OCI-LY1 (cell line): ENCODE measurements at regions not wholly inside any gene's neighbourhood (a gene's known extent, or its start where the extent isn't known, plus 50 kb on each side); places are given as distances from the start of the nearest gene placed in this dataset.

Experiments used
- CTCF ChIP-seq: fragments of 200-600 bp; sonication (generic), shearing (Covaris generic); IDR thresholded peaks from 2 replicates; pipeline ENCODE4 v1.5.1; 2017; ENCODE audit warnings: mild to moderate bottlenecking, antibody characterized with exemption, low read length, moderate library complexity, mixed read lengths
- EZH2 ChIP-seq: fragments of 200-600 bp; sonication (generic), shearing (Covaris generic); IDR thresholded peaks from 2 replicates; pipeline ENCODE4 v1.8.0; 2017; ENCODE audit warnings: borderline replicate concordance, mixed run types, mild to moderate bottlenecking, antibody characterized with exemption, low read length, moderate library complexity, mixed read lengths

- TF ChIP-seq CTCF (no peak), EZH2 (no peak)
Measured at GRCh38 chr5:60379907-60380306, 320.1 kb downstream of the DEPDC1B start.
